ENCODE measurements at regions not wholly inside any gene's neighbourhood (a gene's known extent, or its start where the extent isn't known, plus 50 kb on each side); places are given as distances from the start of the nearest gene placed in this dataset.
A peak's percentile ranks its signal among the peaks of the same experiment; 100 is the strongest.

GRCh38 chr5:122713041-122713440, 61.8 kb upstream of the SNX2 start:
- 67% methylated on average over 1 of the region's 3 CpGs for WGBS
- no peak overlapping the region for H2AK5ac ChIP-seq (ENCODE audit: low read length, severe bottlenecking)
- no peak overlapping the region for H3K23ac ChIP-seq (ENCODE audit: low read length in 2 of 2)

GRCh38 chr5:122715095-122715494, 59.8 kb upstream of the SNX2 start:
- H3K4me2 ChIP-seq (ENCODE audit: low read length, poor library complexity, severe bottlenecking), result no peak overlapping the region
- no peaks in the 10 kb centered on the region for H3K36me3 ChIP-seq (ENCODE audit: control insufficient read depth in 1 of 2, insufficient read depth in 2 of 2, low read depth in 1 of 2, low read length in 2 of 2)
- no peak overlapping the region for H3K18ac ChIP-seq (ENCODE audit: low read depth in 1 of 2, low read length in 2 of 2)
- H2BK120ac ChIP-seq (ENCODE audit: low read depth, low read length), result no peak overlapping the region
- no peak overlapping the region for H4K8ac ChIP-seq (ENCODE audit: low read length)
- H3K27ac ChIP-seq (ENCODE audit: low read length, poor library complexity, severe bottlenecking), result no peak overlapping the region
- no peak overlapping the region for H4K91ac ChIP-seq (ENCODE audit: low read length)
- H2AFZ ChIP-seq (ENCODE audit: low read depth, low read length), result no peak overlapping the region
- H3K4ac ChIP-seq (ENCODE audit: low read depth in 1 of 2, low read length in 2 of 2), result no peak overlapping the region
- H3K27me3 ChIP-seq (ENCODE audit: control insufficient read depth in 1 of 2, insufficient read depth in 1 of 2, low read length in 2 of 2), result no peaks in the 10 kb centered on the region
- H2BK12ac ChIP-seq (ENCODE audit: low read length in 2 of 2), result no peak overlapping the region
- H3K9me3 ChIP-seq (ENCODE audit: control insufficient read depth, low read length), result no peaks in the 10 kb centered on the region
- peak overlapping the region; percentile 53 for H3K9ac ChIP-seq (ENCODE audit: low read length)
- H3K4me3 ChIP-seq (ENCODE audit: insufficient read depth in 1 of 2, low read depth in 1 of 2, low read length in 2 of 2), result no peak overlapping the region
- H2AK5ac ChIP-seq (ENCODE audit: low read length, severe bottlenecking), result no peak overlapping the region
- H2BK15ac ChIP-seq (ENCODE audit: low read depth, poor library complexity, severe bottlenecking), result no peak overlapping the region
- no peak overlapping the region for H3K14ac ChIP-seq (ENCODE audit: low read length in 2 of 2)
- no peaks in the 10 kb centered on the region for H3K79me1 ChIP-seq (replicated peaks; ENCODE audit: low read length, poor library complexity, severe bottlenecking)
- peak; percentile 21 for DNase-seq
- 61% methylated on average over 1 of the region's 1 CpG for WGBS
- no peak overlapping the region for H3K23ac ChIP-seq (ENCODE audit: low read length in 2 of 2)
- H3K4me1 ChIP-seq (ENCODE audit: control insufficient read depth, insufficient read depth, low read depth, low read length), result no peaks in the 10 kb centered on the region
- no peak overlapping the region for H2BK5ac ChIP-seq (ENCODE audit: low read depth, low read length, poor library complexity, severe bottlenecking)

More at GRCh38 chr5:122713041-122713440, 61.8 kb upstream of the SNX2 start:
- H3K27me3 ChIP-seq (ENCODE audit: control insufficient read depth in 1 of 2, insufficient read depth in 1 of 2, low read length in 2 of 2), result no peaks in the 10 kb centered on the region
- no peak overlapping the region for H3K4me2 ChIP-seq (ENCODE audit: low read length, poor library complexity, severe bottlenecking)
- DNase-seq, result no peak
- no peak overlapping the region for H3K14ac ChIP-seq (ENCODE audit: low read length in 2 of 2)
- H3K79me1 ChIP-seq (replicated peaks; ENCODE audit: low read length, poor library complexity, severe bottlenecking), result no peaks in the 10 kb centered on the region
- no peak overlapping the region for H3K18ac ChIP-seq (ENCODE audit: low read depth in 1 of 2, low read length in 2 of 2)
- H3K4ac ChIP-seq (ENCODE audit: low read depth in 1 of 2, low read length in 2 of 2), result no peak overlapping the region
- no peak overlapping the region for H2BK120ac ChIP-seq (ENCODE audit: low read depth, low read length)
- H3K4me1 ChIP-seq (ENCODE audit: control insufficient read depth, insufficient read depth, low read depth, low read length), result no peaks in the 10 kb centered on the region
- no peaks in the 10 kb centered on the region for H3K9me3 ChIP-seq (ENCODE audit: control insufficient read depth, low read length)
- H3K36me3 ChIP-seq (ENCODE audit: control insufficient read depth in 1 of 2, insufficient read depth in 2 of 2, low read depth in 1 of 2, low read length in 2 of 2), result no peaks in the 10 kb centered on the region
- H2AFZ ChIP-seq (ENCODE audit: low read depth, low read length), result no peak overlapping the region
- no peak overlapping the region for H2BK5ac ChIP-seq (ENCODE audit: low read depth, low read length, poor library complexity, severe bottlenecking)
- H3K4me3 ChIP-seq (ENCODE audit: insufficient read depth in 1 of 2, low read depth in 1 of 2, low read length in 2 of 2), result no peak overlapping the region
- H3K27ac ChIP-seq (ENCODE audit: low read length, poor library complexity, severe bottlenecking), result no peak overlapping the region
- no peak overlapping the region for H3K9ac ChIP-seq (ENCODE audit: low read length)
- no peak overlapping the region for H2BK15ac ChIP-seq (ENCODE audit: low read depth, poor library complexity, severe bottlenecking)
- H4K8ac ChIP-seq (ENCODE audit: low read length), result no peak overlapping the region
- H2BK12ac ChIP-seq (ENCODE audit: low read length in 2 of 2), result no peak overlapping the region
- H4K91ac ChIP-seq (ENCODE audit: low read length), result no peak overlapping the region

DNA sequence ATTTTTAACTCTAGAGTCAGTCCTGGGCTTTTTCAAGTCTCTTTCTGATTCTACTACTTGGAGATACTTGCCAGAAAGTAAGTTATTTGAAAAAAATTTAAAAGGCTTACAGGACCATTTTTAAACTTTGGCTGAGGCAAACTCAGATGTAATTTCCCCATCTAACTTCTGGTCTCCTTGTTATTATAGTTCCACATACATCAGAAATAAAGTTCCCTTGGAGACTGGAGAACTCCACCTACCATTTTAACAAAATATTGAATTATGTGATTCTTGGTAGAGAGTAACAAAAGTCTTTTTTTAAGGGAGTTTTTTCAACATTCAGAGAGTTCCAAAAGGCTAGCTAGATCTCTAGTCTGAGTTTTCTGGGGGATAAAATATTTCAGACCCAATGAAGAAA, 56.3 kb upstream of the SNX2 start:
- no peak overlapping the region for H3K23ac ChIP-seq (ENCODE audit: low read length in 2 of 2)
- H2BK12ac ChIP-seq (ENCODE audit: low read length in 2 of 2), result no peak overlapping the region
- no peak overlapping the region for H3K9ac ChIP-seq (ENCODE audit: low read length)
- H3K4me3 ChIP-seq (ENCODE audit: insufficient read depth in 1 of 2, low read depth in 1 of 2, low read length in 2 of 2), result no peak overlapping the region
- no peak overlapping the region for H2AFZ ChIP-seq (ENCODE audit: low read depth, low read length)
- H3K9me3 ChIP-seq (ENCODE audit: control insufficient read depth, low read length), result no peaks in the 10 kb centered on the region
- H2BK15ac ChIP-seq (ENCODE audit: low read depth, poor library complexity, severe bottlenecking), result no peak overlapping the region
- no peak overlapping the region for H3K18ac ChIP-seq (ENCODE audit: low read depth in 1 of 2, low read length in 2 of 2)
- no peak overlapping the region for H4K8ac ChIP-seq (ENCODE audit: low read length)
- no peaks in the 10 kb centered on the region for H3K36me3 ChIP-seq (ENCODE audit: control insufficient read depth in 1 of 2, insufficient read depth in 2 of 2, low read depth in 1 of 2, low read length in 2 of 2)
- H3K27ac ChIP-seq (ENCODE audit: low read length, poor library complexity, severe bottlenecking), result no peak overlapping the region
- H3K4me1 ChIP-seq (ENCODE audit: control insufficient read depth, insufficient read depth, low read depth, low read length), result no peaks in the 10 kb centered on the region
- H4K91ac ChIP-seq (ENCODE audit: low read length), result no peak overlapping the region
- no peak overlapping the region for H2BK120ac ChIP-seq (ENCODE audit: low read depth, low read length)
- H3K79me1 ChIP-seq (replicated peaks; ENCODE audit: low read length, poor library complexity, severe bottlenecking), result no peaks in the 10 kb centered on the region
- H3K4me2 ChIP-seq (ENCODE audit: low read length, poor library complexity, severe bottlenecking), result no peak overlapping the region
- no peak overlapping the region for H2AK5ac ChIP-seq (ENCODE audit: low read length, severe bottlenecking)
- H3K4ac ChIP-seq (ENCODE audit: low read depth in 1 of 2, low read length in 2 of 2), result no peak overlapping the region
- H3K27me3 ChIP-seq (ENCODE audit: control insufficient read depth in 1 of 2, insufficient read depth in 1 of 2, low read length in 2 of 2), result no peaks in the 10 kb centered on the region
- H2BK5ac ChIP-seq (ENCODE audit: low read depth, low read length, poor library complexity, severe bottlenecking), result no peak overlapping the region
- H3K14ac ChIP-seq (ENCODE audit: low read length in 2 of 2), result no peak overlapping the region
- no peak for DNase-seq

DNA sequence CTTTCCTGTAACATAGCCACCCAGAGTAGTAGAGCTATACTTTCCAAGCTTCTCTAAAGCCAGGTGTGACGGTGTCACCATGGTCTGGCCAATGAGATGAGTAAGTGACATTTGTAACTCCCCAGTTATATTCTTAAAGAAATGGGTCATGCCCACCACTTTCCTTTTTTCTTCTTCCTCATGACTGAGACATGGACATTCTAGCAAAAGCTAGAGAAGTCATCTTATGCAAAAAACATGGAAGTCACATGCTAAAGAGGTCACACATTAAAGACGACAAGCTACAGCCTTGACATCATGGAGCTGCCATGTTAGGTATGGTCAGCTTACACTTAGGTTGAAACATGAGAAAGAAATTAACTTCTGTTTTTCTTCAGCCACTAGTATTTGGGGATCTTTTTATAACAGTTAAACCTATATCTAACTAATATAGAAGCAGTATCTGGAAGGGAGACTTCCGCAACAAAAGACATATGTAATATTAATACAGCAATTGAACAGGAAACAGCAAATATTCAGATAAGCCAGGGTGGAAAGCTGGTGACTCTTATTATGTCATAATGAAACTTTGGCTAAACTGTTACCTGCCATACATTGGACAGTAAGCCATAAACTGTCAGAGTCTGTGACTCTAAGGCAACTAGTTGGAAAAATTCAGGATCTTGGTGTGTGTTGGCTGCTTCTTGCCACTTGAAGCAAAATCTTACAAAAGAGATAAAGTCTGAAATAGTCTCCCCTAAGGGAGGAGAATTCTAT, 54.7 kb upstream of the SNX2 start:
- H3K14ac ChIP-seq (ENCODE audit: low read length in 2 of 2), result no peak overlapping the region

More for the DNA sequence above, 54.7 kb upstream of the SNX2 start:
- H4K8ac ChIP-seq (ENCODE audit: low read length), result no peak overlapping the region
- H3K4me3 ChIP-seq (ENCODE audit: insufficient read depth in 1 of 2, low read depth in 1 of 2, low read length in 2 of 2), result no peak overlapping the region
- no peak overlapping the region for H2AK5ac ChIP-seq (ENCODE audit: low read length, severe bottlenecking)
- no peak overlapping the region for H2AFZ ChIP-seq (ENCODE audit: low read depth, low read length)
- no peak overlapping the region for H3K9ac ChIP-seq (ENCODE audit: low read length)
- H3K4ac ChIP-seq (ENCODE audit: low read depth in 1 of 2, low read length in 2 of 2), result no peak overlapping the region
- H2BK12ac ChIP-seq (ENCODE audit: low read length in 2 of 2), result no peak overlapping the region
- H3K36me3 ChIP-seq (ENCODE audit: control insufficient read depth in 1 of 2, insufficient read depth in 2 of 2, low read depth in 1 of 2, low read length in 2 of 2), result no peaks in the 10 kb centered on the region
- no peak overlapping the region for H2BK120ac ChIP-seq (ENCODE audit: low read depth, low read length)
- no peaks in the 10 kb centered on the region for H3K79me1 ChIP-seq (replicated peaks; ENCODE audit: low read length, poor library complexity, severe bottlenecking)
- no peak overlapping the region for H3K23ac ChIP-seq (ENCODE audit: low read length in 2 of 2)
- no peak for DNase-seq
- H3K4me1 ChIP-seq (ENCODE audit: control insufficient read depth, insufficient read depth, low read depth, low read length), result no peaks in the 10 kb centered on the region
- 95% methylated on average over 2 of the region's 3 CpGs for WGBS
- H3K27me3 ChIP-seq (ENCODE audit: control insufficient read depth in 1 of 2, insufficient read depth in 1 of 2, low read length in 2 of 2), result no peaks in the 10 kb centered on the region
- no peak overlapping the region for H3K4me2 ChIP-seq (ENCODE audit: low read length, poor library complexity, severe bottlenecking)
- H2BK15ac ChIP-seq (ENCODE audit: low read depth, poor library complexity, severe bottlenecking), result no peak overlapping the region
- H2BK5ac ChIP-seq (ENCODE audit: low read depth, low read length, poor library complexity, severe bottlenecking), result no peak overlapping the region
- H3K27ac ChIP-seq (ENCODE audit: low read length, poor library complexity, severe bottlenecking), result no peak overlapping the region
- no peak overlapping the region for H4K91ac ChIP-seq (ENCODE audit: low read length)
- no peaks in the 10 kb centered on the region for H3K9me3 ChIP-seq (ENCODE audit: control insufficient read depth, low read length)
- H3K18ac ChIP-seq (ENCODE audit: low read depth in 1 of 2, low read length in 2 of 2), result no peak overlapping the region

Measured in mesenchymal stem cell (in vitro differentiated cells and primary cell).